IMR-90 (cell line): ENCODE measurements at regions not wholly inside any gene's neighbourhood (a gene's known extent, or its start where the extent isn't known, plus 50 kb on each side); places are given as distances from the start of the nearest gene placed in this dataset.

ENCODE experiments used
- BHLHE40 ChIP-seq: fragments of 150-350 bp; IDR thresholded peaks from 2 replicates; pipeline ENCODE4 v1.6.1; 2016; ENCODE audit warnings: mild to moderate bottlenecking, low read depth, low read length
- CHD1 ChIP-seq: IDR thresholded peaks from 2 replicates; pipeline ENCODE4 v1.6.1; 2012; ENCODE audit warnings: low read depth, low read length, improper control_type of control experiment
- CTCF ChIP-seq: conservative IDR thresholded peaks from 2 replicates; pipeline ENCODE4 v1.5.1; 2012; ENCODE audit warnings: mild to moderate bottlenecking, low read depth, low read length, improper control_type of control experiment
- ELK1 ChIP-seq: fragments of 150-350 bp; IDR thresholded peaks from 2 replicates; pipeline ENCODE4 v1.6.1; 2016; ENCODE audit warnings: low read depth, mild to moderate bottlenecking, low read length, moderate library complexity, borderline replicate concordance
- FOS ChIP-seq: fragments of 150-350 bp; IDR thresholded peaks from 2 replicates; pipeline ENCODE4 v1.6.1; 2016; ENCODE audit warnings: low read depth, low read length
- MAFK ChIP-seq: IDR thresholded peaks from 2 replicates; pipeline ENCODE4 v1.6.1; 2012; ENCODE audit warnings: low read depth, low read length, improper control_type of control experiment
- MXI1 ChIP-seq: IDR thresholded peaks from 2 replicates; pipeline ENCODE4 v1.6.1; 2012; ENCODE audit warnings: low read depth, mild to moderate bottlenecking, low read length, moderate library complexity, borderline replicate concordance
- POLR2A ChIP-seq: IDR thresholded peaks from 2 replicates; pipeline ENCODE4 v1.6.1; 2012; ENCODE audit warnings: mild to moderate bottlenecking, low read depth, low read length
- RAD21 ChIP-seq: IDR thresholded peaks from 2 replicates; pipeline ENCODE4 v1.6.1; 2012; ENCODE audit warnings: low read length, improper control_type of control experiment
- RCOR1 ChIP-seq: IDR thresholded peaks from 2 replicates; pipeline ENCODE4 v1.6.1; 2012; ENCODE audit warnings: mild to moderate bottlenecking, low read length, improper control_type of control experiment; ENCODE audit not compliant: insufficient replicate concordance
- RFX5 ChIP-seq: IDR thresholded peaks from 2 replicates; pipeline ENCODE4 v1.8.0; 2012; ENCODE audit warnings: low read depth, mild to moderate bottlenecking, low read length, moderate library complexity
- SMC3 ChIP-seq: fragments of 150-350 bp; IDR thresholded peaks from 2 replicates; pipeline ENCODE4 v1.6.1; 2016; ENCODE audit warnings: low read depth, mild to moderate bottlenecking, antibody characterized with exemption, low read length, moderate library complexity
- TF ChIP-seq, protein P1 (sequence below): fragments of 150-350 bp; IDR thresholded peaks from 2 replicates; pipeline ENCODE4 v1.6.1; 2017; ENCODE audit warnings: mild to moderate bottlenecking, antibody characterized with exemption, low read length, low read depth

GRCh38 chr5:167725741-167726140 lies 565.7 kb upstream of the WWC1 start:
- TF ChIP-seq BHLHE40, result no peak
- no peak for TF ChIP-seq RAD21
- TF ChIP-seq CTCF, result no peak
- no peak for TF ChIP-seq RFX5
- no peak for TF ChIP-seq SMC3
- TF ChIP-seq RCOR1, result no peak
- TF ChIP-seq POLR2A, result no peak
- TF ChIP-seq, protein P1, sequence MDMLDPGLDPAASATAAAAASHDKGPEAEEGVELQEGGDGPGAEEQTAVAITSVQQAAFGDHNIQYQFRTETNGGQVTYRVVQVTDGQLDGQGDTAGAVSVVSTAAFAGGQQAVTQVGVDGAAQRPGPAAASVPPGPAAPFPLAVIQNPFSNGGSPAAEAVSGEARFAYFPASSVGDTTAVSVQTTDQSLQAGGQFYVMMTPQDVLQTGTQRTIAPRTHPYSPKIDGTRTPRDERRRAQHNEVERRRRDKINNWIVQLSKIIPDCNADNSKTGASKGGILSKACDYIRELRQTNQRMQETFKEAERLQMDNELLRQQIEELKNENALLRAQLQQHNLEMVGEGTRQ, result no peak
- no peak for TF ChIP-seq MXI1
- TF ChIP-seq ELK1, result no peak
- TF ChIP-seq CHD1, result no peak
- no peak for TF ChIP-seq FOS
- TF ChIP-seq MAFK, result no peak
